NB4 (cell line): ENCODE measurements at regions not wholly inside any gene's neighbourhood (a gene's known extent, or its start where the extent isn't known, plus 50 kb on each side); places are given as distances from the start of the nearest gene placed in this dataset.

Experiments used
- DNase-seq: peaks from one replicate; pipeline ENCODE4 v3.0.0; 2010; ENCODE audit warnings: low read depth
- H3K4me3 ChIP-seq: one replicate; pipeline ENCODE4 v1.5.1; 2011; ENCODE audit warnings: mild to moderate bottlenecking, low read depth, low read length, moderate library complexity
- CTCF ChIP-seq: IDR thresholded peaks from one replicate; pipeline ENCODE4 v1.5.1; 2012; ENCODE audit warnings: low read depth, low read length
- MAX ChIP-seq: IDR thresholded peaks from 2 replicates; pipeline ENCODE4 v1.6.1; 2011; ENCODE audit warnings: low read depth, low read length
- MYC ChIP-seq: IDR thresholded peaks from 2 replicates; pipeline ENCODE4 v1.6.1; 2011; ENCODE audit warnings: low read depth, low read length
- POLR2A ChIP-seq: IDR thresholded peaks from 2 replicates; pipeline ENCODE4 v1.6.1; 2011; ENCODE audit warnings: mild to moderate bottlenecking; ENCODE audit not compliant: insufficient read length; ENCODE audit errors: extremely low read depth

- TF ChIP-seq MAX (no peak), POLR2A (no peak), CTCF (no peak), MYC (no peak)
- DNase-seq, result no peak
- no peak overlapping the region for H3K4me3 ChIP-seq
Measured at GRCh38 chr7:25859412-25860274, 292.4 kb upstream of the NFE2L3 start.

GRCh38 chr7:25860275-25861163 lies 291.5 kb upstream of the NFE2L3 start:
- H3K4me3 ChIP-seq, result no peak overlapping the region
- no peak for TF ChIP-seq CTCF
- TF ChIP-seq MAX, result no peak
- TF ChIP-seq MYC, result no peak
- no peak for TF ChIP-seq POLR2A
- peak; percentile 44 for DNase-seq

- no peak for TF ChIP-seq MAX
- TF ChIP-seq CTCF, result no peak
- TF ChIP-seq POLR2A, result no peak
- TF ChIP-seq MYC, result no peak
- DNase-seq, result no peak
- H3K4me3 ChIP-seq, result peak overlapping the region; percentile 74
Measured at GRCh38 chr7:25861164-25861496, 290.9 kb upstream of the NFE2L3 start.

GRCh38 chr7:25861601-25862260 lies 290.3 kb upstream of the NFE2L3 start:
- H3K4me3 ChIP-seq, result peak overlapping the region; percentile 74
- no peak for TF ChIP-seq MYC
- no peak for TF ChIP-seq CTCF
- TF ChIP-seq MAX, result no peak
- peak; percentile 50 for TF ChIP-seq POLR2A
- peak; percentile 41 for DNase-seq

- peak overlapping the region; percentile 74 for H3K4me3 ChIP-seq
- TF ChIP-seq MAX, result peak; percentile 66; the same call in 1 of the 2 replicates
- TF ChIP-seq MYC, result no peak; the same call in none of the 2 replicates
- DNase-seq, result peak; percentile 100
Measured at GRCh38 chr7:25862261-25863004, 289.6 kb upstream of the NFE2L3 start.
